Fibroblast of lung (primary cell): ENCODE measurements at regions not wholly inside any gene's neighbourhood (a gene's known extent, or its start where the extent isn't known, plus 50 kb on each side); places are given as distances from the start of the nearest gene placed in this dataset.

Source experiments
- DNase-seq, 2 donors: peaks; one replicate each; pipeline versions ENCODE4 v3.0.0 to v3.0.0-alpha.2; 2010; ENCODE audit warnings: low read depth in 2 of 2
- H2AFZ ChIP-seq: 2 replicates; pipeline ENCODE4 v1.5.1; 2012; ENCODE audit warnings: low read length, control low read depth, inconsistent platforms
- H3K27ac ChIP-seq: 2 replicates; pipeline ENCODE4 v1.5.1; 2011; ENCODE audit warnings: low read length, control low read depth; ENCODE audit not compliant: insufficient read depth
- H3K27me3 ChIP-seq: 2 replicates; pipeline ENCODE4 v1.5.1; 2011; ENCODE audit warnings: mild to moderate bottlenecking, low read length; ENCODE audit not compliant: control insufficient read depth, insufficient read depth
- H3K36me3 ChIP-seq: 2 replicates; pipeline ENCODE4 v1.5.1; 2011; ENCODE audit warnings: low read length; ENCODE audit not compliant: control insufficient read depth, insufficient read depth
- H3K4me1 ChIP-seq: 2 replicates; pipeline ENCODE4 v1.5.1; 2011; ENCODE audit warnings: low read length; ENCODE audit not compliant: control insufficient read depth, insufficient read depth; ENCODE audit errors: extremely low read depth
- H3K4me2 ChIP-seq: 2 replicates; pipeline ENCODE4 v1.5.1; 2011; ENCODE audit warnings: low read length, control low read depth; ENCODE audit not compliant: insufficient read depth; ENCODE audit errors: extremely low read depth
- H3K4me3 ChIP-seq, 4 experiments: fragments of 200-600 bp in 1 of 4; sonication (generic) in 1 of 4; replicated peaks in 1 of 4; 2 replicates each; pipeline ENCODE4 v1.5.1; 2011 to 2016; ENCODE audit warnings: low read length in 4 of 4, low read depth in 3 of 4, mild to moderate bottlenecking in 3 of 4, control low read depth in 2 of 4, inconsistent platforms in 1 of 4, mixed read lengths in 1 of 4; ENCODE audit not compliant: insufficient read depth in 1 of 4; ENCODE audit errors: control extremely low read depth in 1 of 4
- H3K79me2 ChIP-seq: 2 replicates; pipeline ENCODE4 v1.5.1; 2012; ENCODE audit warnings: mild to moderate bottlenecking, low read length, inconsistent platforms; ENCODE audit not compliant: control insufficient read depth, insufficient read depth
- H3K9ac ChIP-seq: 2 replicates; pipeline ENCODE4 v1.5.1; 2011; ENCODE audit warnings: mild to moderate bottlenecking, low read length, control low read depth; ENCODE audit not compliant: insufficient read depth
- H3K9me3 ChIP-seq: 2 replicates; pipeline ENCODE4 v1.5.1; 2012; ENCODE audit warnings: low read depth, low read length; ENCODE audit not compliant: control insufficient read depth, insufficient read depth
- H4K20me1 ChIP-seq: 2 replicates; pipeline ENCODE4 v1.5.1; 2011; ENCODE audit warnings: low read length; ENCODE audit not compliant: control insufficient read depth, insufficient read depth; ENCODE audit errors: extremely low read depth
- CTCF ChIP-seq, 2 donors: IDR thresholded peaks in 1 of 2; conservative IDR thresholded peaks in 1 of 2; 1 replicate in 1 of 2; 2 replicates in 1 of 2; pipeline ENCODE4 v1.5.1; 2011 to 2012; ENCODE audit warnings: low read length in 2 of 2, control low read depth in 1 of 2, inconsistent platforms in 1 of 2, low read depth in 1 of 2, mild to moderate bottlenecking in 1 of 2
- EZH2 ChIP-seq: IDR thresholded peaks from 2 replicates; pipeline ENCODE4 v1.5.1; 2012; ENCODE audit warnings: low read length, control low read depth, mild to moderate bottlenecking; ENCODE audit errors: missing control alignments

- no peak overlapping the region for H3K4me2 ChIP-seq
- TF ChIP-seq CTCF (conservative IDR thresholded peaks at IDR 0.05 in 1 of 2, IDR thresholded peaks at IDR 0.05 in 1 of 2; ENCODE audit: low read depth in 1 of 2, low read length in 2 of 2) (no peak), EZH2 (no peak)
- no peaks in the 10 kb centered on the region for H3K36me3 ChIP-seq
- H4K20me1 ChIP-seq = no peaks in the 10 kb centered on the region
- H3K79me2 ChIP-seq = no peaks in the 10 kb centered on the region
- no peak overlapping the region for H3K27ac ChIP-seq
- no peaks in the 10 kb centered on the region for H3K27me3 ChIP-seq
- H3K4me1 ChIP-seq = no peaks in the 10 kb centered on the region
- no peak for DNase-seq
- no peak overlapping the region for H3K9ac ChIP-seq
- no peak overlapping the region for H2AFZ ChIP-seq
- no peaks in the 10 kb centered on the region for H3K9me3 ChIP-seq
- H3K4me3 ChIP-seq = no peak overlapping the region
Observed at GRCh38 chr13:90103099-90103784, 1244.2 kb upstream of the MIR17HG start.

- no peak for TF ChIP-seq CTCF (conservative IDR thresholded peaks at IDR 0.05 in 1 of 2, IDR thresholded peaks at IDR 0.05 in 1 of 2; ENCODE audit: low read depth in 1 of 2, low read length in 2 of 2)
- TF ChIP-seq EZH2 = no peak
- Histone ChIP-seq H3K4me2 (no peak overlapping the region), H3K36me3 (no peaks in the 10 kb centered on the region)
Observed at GRCh38 chr13:90104764-90105163, 1242.7 kb upstream of the MIR17HG start.

GRCh38 chr13:90105276-90105675, 1242.2 kb upstream of the MIR17HG start:
- Histone ChIP-seq H3K79me2 (no peaks in the 10 kb centered on the region), H3K4me3 (no peak overlapping the region), H3K27me3 (no peaks in the 10 kb centered on the region), H4K20me1 (no peaks in the 10 kb centered on the region), H3K36me3 (no peaks in the 10 kb centered on the region), H3K9me3 (no peaks in the 10 kb centered on the region), H2AFZ (no peak overlapping the region), H3K4me1 (no peaks in the 10 kb centered on the region), H3K27ac (no peak overlapping the region), H3K9ac (no peak overlapping the region), H3K4me2 (no peak overlapping the region)
- peak; percentile 12 to 76 for DNase-seq
- TF ChIP-seq EZH2 (no peak), CTCF (conservative IDR thresholded peaks at IDR 0.05 in 1 of 2, IDR thresholded peaks at IDR 0.05 in 1 of 2; ENCODE audit: low read depth in 1 of 2, low read length in 2 of 2) (no peak)

More at GRCh38 chr13:90104764-90105163, 1242.7 kb upstream of the MIR17HG start:
- no peaks in the 10 kb centered on the region for H4K20me1 ChIP-seq
- no peak overlapping the region for H3K4me3 ChIP-seq
- no peak overlapping the region for H3K27ac ChIP-seq
- H3K9ac ChIP-seq = no peak overlapping the region
- H3K79me2 ChIP-seq = no peaks in the 10 kb centered on the region
- no peak overlapping the region for H2AFZ ChIP-seq
- H3K27me3 ChIP-seq = no peaks in the 10 kb centered on the region
- no peaks in the 10 kb centered on the region for H3K9me3 ChIP-seq
- no peak for DNase-seq
- H3K4me1 ChIP-seq = no peaks in the 10 kb centered on the region
